ENCODE measurements at regions not wholly inside any gene's neighbourhood (a gene's known extent, or its start where the extent isn't known, plus 50 kb on each side); places are given as distances from the start of the nearest gene placed in this dataset.

DNA sequence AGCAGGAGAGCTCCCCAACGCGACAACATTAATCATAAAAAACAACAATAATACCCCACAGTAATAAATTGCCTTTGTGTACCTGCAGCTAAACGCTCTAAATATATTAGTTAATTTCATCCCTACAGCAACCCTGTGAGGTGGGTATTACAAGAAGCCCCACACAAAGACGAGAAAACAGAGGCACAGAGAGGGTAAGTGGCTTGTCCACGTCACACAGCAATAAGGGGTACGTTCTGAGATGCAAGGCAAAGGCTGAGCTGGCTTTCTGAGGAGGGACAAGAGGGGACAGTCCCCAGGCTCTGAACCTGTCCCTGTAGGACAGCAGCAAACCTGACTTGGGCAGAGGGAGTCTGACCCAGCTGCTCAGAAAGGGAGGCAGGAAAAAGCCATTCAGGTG lies 78.2 kb downstream of the NCOR2 start:
- no peak for DNase-seq

DNA sequence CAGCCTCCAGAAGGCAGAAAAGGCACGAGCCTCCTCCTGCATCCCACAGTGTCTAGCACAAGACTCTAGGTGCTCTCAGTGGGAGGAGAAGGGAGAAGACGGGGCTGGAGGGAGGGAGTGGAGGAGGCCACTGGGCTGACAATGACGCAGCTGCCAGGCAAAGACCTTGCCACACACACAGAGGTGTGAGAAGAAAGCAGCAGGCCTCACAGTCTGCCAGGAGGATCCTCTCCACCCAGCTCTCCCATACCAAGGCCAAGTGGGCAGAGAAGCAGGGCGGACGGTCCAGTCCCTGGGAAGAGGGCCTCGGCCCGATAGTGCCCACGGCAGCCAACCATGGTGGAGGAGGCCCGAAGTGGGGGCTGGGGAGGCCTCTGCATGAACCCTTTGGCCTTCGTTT lies 78.9 kb downstream of the NCOR2 start:
- no peak for DNase-seq

DNA sequence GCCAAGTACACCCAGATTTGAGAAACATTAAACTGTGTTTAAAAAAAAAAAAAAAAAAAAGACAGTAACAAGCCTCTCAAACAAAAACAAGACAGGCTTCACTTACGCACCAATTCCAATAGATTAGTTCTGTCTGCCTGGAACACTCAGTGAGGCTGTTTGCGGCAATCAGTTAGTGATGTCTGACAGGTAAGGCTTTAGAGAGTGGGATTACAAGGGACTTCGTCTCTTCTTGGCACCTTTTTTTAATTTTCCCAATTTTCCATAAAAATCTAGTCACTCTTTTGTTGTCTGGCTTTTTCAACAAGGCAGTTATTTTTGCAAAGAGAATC lies 79.6 kb downstream of the NCOR2 start:
- DNase-seq = no peak

DNA sequence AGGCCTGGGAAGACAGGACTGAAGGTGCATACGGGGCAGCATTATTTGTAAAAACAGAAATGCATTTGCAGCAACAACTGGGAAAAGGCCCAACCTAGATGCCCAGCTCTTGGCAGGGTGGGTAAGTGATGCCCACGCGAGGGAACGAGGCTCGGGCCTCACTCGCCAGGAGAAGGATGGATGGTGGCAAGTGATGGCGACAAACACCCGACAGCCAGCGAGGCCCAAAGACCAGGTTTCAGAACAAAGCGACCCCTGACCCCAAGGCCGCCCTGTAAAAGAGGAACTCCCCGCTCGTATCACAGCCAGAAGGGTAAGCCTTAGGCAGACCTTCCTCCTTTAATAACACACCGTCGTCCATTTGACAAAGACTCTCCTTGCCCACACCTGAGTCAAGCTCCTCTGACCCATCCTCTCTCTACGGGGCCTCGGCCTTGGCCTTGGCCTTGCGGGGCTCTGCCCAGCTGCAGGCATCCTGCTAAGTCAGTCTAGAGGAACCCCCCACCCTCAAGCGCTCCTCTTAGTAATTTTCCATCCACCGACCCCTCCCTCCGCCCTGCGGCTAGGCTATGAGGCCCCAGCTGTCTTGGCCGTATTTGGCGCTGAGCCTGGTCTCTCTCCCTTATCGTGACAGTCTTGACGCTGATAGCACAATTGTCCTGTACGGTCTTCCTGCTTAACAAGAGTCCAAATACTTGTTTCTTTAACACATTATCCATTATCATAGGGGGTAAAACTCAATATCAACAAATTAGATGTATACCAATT lies 80.2 kb downstream of the NCOR2 start:
- DNase-seq = no peak

DNA sequence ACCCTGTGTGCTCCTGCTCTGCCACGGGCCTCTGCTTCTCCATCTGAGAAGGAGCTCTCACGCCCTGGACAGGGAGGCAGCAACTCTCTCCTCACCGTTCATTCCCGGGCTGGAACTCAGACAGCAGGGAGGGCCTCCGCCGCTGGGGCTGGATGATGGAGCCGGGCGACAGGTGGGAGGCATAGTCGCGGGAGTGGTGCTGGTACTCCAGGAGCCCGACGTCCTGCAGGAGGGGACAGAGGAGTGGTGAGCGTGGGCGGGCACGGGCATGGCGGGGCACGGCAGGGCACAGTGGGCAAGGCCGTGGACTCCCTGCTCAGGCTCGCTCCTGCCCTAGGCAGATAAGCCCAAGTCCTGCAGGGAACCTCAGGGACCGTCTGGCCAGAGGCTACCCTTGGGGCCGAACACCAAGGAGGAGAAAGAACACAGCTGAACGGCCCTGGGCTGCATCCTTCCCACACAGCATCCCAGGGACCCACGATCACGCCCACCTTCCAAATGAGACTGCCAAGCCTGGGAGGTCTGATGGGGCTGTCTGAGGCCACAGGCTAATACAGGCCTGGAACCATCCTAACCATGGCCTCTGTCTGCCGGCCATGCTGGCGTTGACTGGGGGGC lies 81.0 kb downstream of the NCOR2 start:
- no peak for DNase-seq

DNA sequence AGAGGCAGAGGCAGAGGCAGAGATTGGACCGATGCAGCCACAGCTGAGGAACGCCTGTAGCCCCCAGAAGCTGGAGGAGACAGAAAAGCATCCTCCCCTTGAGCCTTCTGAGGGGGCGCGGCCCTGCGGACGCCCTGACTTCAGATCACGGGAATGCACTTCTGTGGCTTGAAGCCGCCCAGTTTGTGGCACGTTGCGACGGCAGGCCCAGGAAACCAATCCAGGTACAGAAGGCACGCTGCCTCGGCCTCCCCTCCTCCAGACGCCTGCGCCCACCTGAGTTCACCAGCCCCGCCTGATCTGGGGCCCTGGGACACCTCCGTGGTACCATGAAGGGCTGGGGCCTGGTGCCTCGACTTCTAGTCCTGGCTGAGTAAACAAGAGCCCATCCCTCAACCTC lies 82.0 kb downstream of the NCOR2 start:
- no peak for DNase-seq

DNA sequence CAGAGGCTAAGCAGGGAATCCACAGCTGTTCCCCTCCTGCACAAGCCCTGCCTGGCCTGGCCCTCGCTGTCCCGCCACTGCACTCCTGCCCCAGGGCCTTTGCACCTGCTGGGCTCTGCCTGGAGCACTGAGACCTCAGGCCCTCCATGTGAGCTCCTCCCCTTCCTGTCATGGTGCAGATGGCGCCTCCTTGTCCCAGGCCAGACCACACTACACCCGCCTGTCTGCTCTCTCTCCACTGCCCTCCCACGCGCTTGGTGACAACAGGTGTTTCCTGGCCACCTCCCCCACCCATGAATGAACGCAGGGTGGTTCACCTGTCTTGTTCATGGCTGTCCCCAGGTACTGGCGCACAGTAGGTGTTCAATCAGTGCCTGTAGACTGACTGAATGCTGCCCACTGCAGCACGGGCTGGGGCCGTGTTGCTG lies 82.9 kb downstream of the NCOR2 start:
- no peak for DNase-seq

DNA sequence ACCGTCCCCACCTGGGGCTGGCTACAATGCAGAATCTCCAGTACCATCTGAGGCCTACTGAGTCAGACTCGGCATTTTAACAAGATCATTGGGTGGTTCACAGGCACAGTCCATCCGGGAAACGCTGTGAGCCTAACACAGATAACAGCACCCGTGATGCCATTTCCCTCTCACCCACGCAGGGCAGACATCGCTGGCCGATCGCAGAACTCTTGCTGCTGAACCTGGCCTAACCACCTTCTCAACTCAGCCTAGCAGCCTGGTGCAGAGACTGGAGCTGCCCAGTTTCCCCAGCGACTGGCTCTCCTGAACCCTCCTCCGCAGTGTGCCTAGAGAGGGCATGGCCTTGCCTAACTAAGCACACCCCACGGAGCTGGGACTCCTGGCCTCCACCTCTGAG lies 83.3 kb downstream of the NCOR2 start:
- no peak for DNase-seq

DNA sequence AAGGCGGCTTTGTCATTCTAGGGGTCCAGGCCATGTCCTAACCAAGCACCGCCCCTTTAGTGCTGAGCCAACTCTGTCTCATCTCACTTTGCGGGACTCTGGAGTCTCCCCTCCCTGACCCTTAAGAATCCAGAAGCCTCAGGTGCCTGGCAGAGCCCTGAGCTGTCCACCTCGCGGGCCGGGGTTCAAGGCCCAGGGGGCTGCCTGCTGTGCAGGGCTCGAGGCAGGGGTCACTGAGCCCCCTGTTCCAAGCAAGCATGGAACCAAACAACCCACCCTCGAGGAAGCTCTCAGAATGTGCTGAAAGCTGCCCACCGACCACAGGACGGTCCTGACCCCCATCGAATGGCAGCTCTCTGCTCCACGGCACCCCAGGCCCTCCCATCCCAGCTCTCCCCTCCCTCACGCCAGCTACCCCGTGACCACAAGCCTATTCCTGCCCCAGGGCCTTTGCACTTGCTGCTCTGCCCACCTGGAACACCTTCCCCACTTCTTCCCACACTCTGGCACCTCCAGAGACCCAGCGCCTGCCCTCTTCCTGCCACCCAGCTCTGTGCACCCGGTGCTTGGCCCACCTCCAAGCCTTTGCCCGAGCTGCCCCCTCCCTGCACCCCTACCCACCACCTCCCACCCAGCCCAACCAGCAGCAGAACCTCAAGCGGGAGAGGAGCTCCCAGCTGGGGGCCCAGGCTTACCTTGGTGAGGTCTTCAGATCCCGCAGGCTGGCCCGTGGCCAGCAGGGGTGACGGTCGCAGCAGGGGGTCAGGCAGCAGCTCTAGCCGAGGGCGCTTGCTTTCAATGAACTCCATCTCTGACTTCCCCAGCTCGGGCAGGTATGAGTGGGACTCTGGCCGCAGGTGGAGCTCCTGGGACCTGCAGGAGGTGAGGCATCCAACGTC lies 84.3 kb downstream of the NCOR2 start:
- no peak for DNase-seq

DNA sequence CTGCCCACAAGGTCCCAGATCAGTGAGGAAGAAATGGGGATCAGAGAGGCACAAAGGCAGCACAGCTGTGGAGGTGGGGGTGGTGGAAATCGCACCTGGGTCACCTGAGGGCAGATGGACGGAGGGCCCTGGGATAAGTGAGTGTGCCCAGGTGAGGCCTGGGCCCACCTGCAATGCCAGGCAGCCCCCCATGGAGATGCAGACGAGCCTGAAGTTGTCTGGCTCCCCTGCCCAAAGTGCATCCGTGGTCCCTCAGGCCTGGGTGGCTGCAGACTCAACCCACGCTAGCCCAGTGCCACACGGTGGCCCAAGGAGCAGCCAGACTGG lies 84.9 kb downstream of the NCOR2 start:
- no peak for DNase-seq

DNA sequence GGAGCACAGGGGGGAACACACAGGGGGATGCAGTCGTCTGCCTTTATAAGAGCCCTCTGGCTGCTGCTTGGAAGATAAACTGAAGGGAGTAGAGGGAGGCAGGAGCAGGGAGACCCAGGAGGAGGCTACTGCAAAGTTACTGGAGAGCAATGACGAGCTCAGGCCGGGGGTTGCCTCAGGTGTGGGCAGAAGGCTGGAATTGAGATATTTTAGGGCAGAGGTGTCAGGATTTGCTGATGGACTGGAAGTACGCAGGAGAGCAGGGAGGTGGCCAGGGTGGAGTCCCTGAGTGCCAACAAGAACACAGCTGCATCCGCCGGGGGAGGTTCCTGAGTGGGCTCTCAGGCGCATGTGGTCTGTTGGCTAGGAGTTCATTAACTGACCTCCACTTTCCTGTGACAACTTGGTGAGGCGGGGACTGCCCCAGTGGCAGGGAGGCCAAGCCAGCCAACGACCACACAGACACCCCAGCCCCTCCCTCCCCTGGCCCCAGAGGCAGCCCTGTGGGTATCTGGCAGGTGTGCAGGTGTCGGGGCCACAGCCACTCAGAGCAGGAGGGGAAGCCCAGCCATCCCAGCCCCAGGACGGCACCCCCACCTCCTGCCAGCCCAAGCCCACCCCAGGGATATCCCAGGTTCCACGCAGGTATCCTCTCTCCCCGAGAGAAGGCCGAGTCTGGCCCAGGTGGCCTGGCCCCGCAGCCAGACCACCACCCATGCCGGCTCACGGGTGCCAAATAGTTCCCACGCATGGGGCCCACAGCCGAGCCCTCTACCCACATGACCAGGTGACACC lies 85.4 kb downstream of the NCOR2 start:
- DNase-seq = no peak

DNA sequence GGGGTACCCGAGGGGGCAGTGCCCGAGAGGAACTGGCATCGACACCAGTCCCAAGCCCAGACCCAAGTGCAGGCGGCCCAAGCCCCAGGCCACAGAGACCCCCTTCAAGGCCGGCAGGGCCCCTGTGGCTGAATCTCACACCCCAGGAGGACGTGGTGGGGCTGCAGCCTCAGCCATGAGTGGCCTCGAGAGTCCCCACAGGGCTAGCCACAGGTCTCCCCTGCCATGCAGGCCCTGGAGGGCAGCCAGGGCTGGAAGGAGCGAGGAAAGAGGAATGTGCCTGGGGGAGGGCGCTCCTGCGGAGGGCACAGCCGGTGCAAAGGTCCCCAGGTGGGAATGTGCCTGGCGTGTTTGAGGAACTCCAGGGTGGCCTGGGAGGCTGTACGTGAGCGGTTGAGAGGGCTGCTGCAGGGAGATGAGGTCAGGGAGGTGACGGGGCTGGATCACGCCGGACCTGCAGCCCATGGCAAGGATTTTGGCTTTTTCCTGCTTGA lies 86.1 kb downstream of the NCOR2 start:
- no peak for DNase-seq

DNA sequence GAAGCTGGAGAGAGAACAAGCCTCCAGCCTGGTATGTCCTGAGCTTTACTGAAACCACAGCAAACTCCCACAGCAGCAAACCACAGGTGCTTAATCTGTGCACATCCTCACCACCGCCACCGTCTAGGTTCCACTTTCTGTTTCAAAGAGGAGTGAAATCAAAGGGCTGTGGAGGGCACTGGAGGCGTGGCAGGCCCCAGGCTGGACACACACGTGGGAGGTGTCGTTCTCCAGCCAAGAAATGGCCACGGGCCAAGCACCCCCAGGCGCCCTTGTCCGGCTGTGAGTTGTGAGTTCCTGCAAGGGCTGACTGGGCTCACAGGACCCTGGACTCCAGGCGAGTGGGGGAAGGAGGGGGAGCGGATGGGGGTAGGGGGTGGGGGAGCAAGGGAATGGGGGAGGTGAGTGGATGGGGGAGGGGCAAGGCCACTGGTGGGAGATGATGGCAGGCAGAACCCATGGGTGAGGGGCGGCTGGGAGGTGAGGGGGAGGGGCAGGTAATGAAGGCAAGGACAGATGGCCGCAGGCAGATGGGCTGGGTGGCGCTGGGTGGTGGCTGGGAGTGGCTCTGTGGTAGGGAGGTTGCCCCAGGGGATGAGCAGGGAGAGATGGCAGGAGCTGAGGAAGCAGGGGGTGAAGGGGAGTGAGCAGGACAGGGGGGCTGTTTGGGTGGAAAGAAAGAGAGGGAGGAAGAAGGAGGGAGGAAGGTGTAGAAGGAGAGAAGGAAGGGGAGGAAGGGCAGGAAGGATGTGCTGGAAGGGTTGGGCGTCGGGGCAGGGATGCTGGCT lies 86.7 kb downstream of the NCOR2 start:
- no peak for DNase-seq

DNA sequence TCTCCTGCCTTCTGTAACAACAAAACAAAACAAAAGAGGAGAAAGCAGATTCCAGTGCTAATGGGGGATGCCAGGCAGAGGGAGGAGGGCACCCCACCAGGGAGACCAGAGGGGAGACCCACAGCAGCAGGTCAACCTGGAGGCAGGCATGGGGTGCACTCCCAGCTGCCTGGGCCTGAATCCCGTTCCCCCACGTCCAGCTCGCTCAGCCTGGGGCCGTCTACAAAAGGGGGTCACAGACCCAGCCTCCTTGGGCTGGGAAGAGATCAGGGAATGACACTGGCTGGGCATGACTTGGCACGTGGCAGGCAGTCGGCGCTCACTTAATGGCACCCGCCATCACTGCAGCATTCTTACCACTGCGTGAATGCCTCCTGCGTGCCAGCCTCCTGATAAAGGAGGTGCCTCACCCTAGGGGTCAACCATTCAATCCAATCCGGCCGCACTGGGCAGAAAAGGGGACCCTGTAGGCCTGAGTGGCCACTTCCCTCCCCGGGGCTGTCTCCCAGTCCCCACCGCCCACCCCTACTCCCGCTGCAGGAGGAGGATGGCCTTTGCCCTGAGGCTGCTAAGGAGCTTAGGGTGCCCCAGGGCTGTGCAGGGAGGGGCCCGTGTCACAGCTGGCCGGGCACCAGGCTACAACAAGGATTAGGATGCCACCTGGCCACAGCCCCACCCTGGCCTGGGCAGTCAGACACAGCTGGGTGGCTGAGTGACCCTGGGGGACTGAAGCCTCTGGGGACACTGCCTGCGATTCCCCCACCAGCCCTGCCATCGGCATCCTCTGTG lies 87.5 kb downstream of the NCOR2 start:
- no peak for DNase-seq

DNA sequence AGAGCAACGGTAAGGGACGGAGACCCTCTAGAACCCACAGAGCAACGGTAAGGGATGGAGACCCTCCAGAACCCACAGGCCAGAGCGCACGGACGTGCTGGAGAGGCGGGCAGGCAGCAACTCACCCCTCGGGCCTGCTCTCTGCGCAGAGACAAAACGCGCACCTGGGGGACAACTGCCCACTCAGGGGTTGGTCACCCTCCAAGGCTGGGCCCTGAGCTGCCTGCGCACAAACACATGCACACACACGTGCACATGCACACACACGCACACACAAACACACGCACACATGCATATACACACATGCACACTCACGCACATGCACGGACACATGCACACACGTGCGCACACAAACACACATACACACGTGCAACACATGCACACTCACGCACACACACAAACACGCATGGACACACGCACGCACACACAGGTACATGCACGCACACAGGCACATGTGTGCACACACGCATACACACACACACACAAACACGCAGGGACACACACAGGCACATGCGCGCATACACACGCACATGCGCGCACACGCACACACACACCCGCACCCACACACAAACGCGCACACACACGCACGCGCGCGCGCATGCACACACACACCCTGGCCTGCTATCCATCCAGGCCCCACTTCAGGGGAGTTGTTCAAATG lies 88.3 kb downstream of the NCOR2 start:
- DNase-seq = no peak

DNA sequence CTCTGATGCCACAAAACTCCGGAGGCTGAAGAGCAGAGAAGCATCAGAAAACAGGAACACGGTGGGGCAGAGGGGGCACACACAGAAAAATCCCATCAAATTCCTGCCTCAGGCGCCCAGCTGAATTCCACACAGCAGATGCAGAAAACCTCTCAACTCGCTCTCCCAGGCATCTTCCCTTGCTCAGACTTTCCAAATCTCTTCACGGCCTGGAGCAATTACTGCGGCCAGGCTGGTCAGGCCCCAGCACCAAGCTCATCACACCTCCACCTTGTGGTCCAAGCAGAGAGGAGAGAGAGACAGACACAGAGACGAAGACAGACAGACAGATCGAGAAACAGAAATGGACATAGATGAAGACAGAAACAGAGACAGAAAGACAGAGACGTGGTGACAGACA lies 89.0 kb downstream of the NCOR2 start:
- no peak for DNase-seq

DNA sequence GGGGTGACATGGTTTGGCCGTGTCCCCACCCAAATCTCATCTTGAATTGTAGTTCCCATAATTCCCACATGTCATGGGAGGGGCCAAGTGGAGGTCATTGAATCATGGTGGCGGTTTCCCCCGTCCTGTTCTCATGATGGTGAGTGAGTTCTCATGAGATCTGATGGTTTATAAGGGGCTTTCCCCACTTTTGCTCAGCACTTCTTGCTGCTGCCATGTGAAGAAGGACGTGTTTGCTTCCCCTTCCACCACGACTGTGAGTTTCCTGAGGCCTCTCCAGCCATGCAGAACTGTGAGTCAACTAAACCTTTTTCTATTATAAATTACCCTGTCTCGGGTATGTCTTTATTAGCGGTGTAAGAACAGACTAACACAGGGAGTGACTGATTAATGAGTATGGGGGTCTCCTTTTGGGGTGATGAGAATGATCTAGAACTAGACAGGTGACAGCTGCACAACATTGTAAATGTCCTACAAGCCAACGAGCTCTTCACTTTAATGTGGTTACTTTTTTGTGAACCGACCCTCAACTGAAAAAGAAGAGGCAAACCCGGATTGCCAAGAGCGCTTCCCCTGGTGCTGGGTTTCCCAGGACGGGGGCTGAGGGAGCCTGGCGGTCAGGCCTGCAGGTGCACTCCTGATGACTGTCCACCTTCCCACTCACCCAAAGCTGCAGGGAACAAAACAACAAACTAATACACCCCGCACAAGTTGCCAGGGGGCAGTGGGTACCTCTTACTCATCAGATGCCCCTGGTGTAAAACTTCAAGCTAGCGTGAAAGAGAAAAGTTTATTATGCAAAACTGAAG lies 90.1 kb downstream of the NCOR2 start:
- no peak for DNase-seq

DNA sequence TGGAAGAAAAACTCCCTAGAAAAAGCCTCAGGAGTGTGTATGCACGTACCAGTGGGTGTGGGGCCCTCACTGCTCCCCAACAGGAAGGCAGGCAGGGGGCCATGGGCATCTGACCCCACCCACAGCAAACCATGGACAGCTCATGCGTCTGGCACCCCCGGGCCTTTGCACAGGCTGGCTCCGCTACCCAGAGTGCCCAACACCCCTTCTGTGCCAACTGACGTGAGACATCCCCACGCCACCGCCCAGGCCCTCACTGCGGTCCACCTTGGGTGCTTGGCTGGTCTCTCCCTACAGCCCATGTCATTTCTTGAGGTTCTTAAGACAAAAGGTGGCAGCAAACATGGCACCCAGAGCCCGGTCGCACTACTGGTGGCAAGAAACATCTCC lies 91.4 kb downstream of the NCOR2 start:
- no peak for DNase-seq

DNA sequence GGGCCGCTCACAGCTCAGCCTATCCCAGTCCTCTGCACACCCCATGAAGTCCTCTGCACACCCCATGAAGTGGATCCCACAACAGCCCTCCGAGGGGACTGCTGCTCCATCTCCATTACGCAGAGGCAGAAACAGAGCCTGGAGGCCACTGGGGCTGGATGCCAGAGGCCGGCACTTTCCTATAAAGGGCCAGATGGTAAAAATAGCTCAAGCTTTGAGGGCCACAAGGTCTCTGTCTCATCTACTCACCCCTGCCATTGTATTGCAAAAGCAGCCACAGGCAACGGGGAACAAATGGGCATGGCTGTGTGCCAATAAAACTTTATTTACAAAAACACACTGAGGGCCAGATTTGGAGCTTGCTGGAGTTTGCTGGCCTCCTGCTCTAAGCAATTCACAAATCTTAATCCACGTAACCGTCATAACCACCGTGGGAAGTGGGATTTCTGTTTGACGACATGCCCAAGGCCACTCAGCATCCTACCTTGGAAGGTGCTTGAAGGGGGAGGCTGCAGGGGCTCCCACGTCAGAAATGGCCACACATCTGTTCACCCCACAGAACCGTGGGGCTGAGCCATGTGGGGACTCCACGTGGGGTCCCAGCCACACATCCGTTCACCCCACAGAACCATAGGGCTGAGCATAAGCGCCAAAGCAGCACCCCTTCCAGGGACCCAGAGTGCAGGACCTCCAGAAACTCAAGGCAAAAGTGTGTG lies 92.0 kb downstream of the NCOR2 start:
- no peak for DNase-seq

Measured in NCI-H1105 (cell line).